ENCODE measurements at regions not wholly inside any gene's neighbourhood (a gene's known extent, or its start where the extent isn't known, plus 50 kb on each side); places are given as distances from the start of the nearest gene placed in this dataset.

DNA sequence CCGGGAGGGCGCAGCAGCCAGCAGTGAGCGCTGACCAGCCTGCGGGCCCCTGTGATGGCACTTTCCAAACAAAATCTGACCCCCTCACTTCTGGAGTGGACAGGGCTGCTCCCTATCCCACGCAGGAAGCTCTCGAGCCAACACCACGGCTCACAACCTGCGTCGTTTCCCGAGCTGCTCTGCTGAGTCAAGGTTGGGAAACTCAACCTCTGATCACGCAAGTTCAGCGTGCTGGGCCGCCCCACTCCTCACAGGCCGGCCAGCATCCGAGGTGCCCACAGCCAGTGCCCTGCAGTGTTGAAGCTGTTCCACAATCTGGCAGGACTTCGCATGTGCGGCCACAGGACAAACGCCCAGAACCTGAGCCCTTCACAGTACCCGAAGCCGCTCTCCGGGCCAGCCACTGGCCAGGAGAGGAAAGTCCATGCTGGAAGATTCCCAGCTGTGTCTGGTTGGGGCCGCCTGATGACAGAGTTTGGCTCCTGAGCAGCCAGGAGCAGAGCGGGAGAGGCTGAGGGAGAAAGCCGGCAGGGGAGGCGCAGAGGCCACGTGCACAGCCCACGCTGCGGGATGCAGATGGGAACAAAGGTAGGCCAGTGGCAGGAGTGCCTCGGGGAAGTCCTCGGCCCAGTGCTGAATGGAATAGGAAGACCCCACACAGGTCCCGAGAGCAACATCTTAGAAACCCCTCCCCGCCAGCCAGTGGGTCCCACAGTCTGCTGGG is 263.3 kb upstream of the TCERG1L start:
- H3K36me3 Mint-ChIP-seq: no peaks in the 10 kb centered on the region
- Histone ChIP-seq H3K4me1 (ENCODE audit: control insufficient read depth, insufficient read depth, low read length) (no peaks in the 10 kb centered on the region), H3K27me3 (ENCODE audit: control insufficient read depth, insufficient read depth, low read length) (no peaks in the 10 kb centered on the region), H3K36me3 (ENCODE audit: control insufficient read depth, insufficient read depth, low read length) (no peaks in the 10 kb centered on the region), H3K4me3 (ENCODE audit: low read length) (no peak overlapping the region), H3K9me3 (ENCODE audit: control insufficient read depth, insufficient read depth, low read length) (no peaks in the 10 kb centered on the region), H3K27ac (ENCODE audit: low read length) (no peak overlapping the region)
- no peaks in the 10 kb centered on the region for H3K27me3 Mint-ChIP-seq (ENCODE audit: low read depth in 2 of 2)
- H3K27ac Mint-ChIP-seq: no peak overlapping the region
- no peaks in the 10 kb centered on the region for H3K9me3 Mint-ChIP-seq
- H3K4me3 Mint-ChIP-seq: no peak overlapping the region
- no peaks in the 10 kb centered on the region for H3K4me1 Mint-ChIP-seq
- intact Hi-C loops (cut with micrococcal nuclease): no loop called here
- no peak for ATAC-seq
- TF ChIP-seq, protein P1, sequence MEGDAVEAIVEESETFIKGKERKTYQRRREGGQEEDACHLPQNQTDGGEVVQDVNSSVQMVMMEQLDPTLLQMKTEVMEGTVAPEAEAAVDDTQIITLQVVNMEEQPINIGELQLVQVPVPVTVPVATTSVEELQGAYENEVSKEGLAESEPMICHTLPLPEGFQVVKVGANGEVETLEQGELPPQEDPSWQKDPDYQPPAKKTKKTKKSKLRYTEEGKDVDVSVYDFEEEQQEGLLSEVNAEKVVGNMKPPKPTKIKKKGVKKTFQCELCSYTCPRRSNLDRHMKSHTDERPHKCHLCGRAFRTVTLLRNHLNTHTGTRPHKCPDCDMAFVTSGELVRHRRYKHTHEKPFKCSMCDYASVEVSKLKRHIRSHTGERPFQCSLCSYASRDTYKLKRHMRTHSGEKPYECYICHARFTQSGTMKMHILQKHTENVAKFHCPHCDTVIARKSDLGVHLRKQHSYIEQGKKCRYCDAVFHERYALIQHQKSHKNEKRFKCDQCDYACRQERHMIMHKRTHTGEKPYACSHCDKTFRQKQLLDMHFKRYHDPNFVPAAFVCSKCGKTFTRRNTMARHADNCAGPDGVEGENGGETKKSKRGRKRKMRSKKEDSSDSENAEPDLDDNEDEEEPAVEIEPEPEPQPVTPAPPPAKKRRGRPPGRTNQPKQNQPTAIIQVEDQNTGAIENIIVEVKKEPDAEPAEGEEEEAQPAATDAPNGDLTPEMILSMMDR (IDR thresholded peaks at IDR 0.05): no peak
- 91% methylated on average over 32 of the region's 32 CpGs for WGBS (ENCODE audit: insufficient coverage)
- no peak for DNase-seq

DNA sequence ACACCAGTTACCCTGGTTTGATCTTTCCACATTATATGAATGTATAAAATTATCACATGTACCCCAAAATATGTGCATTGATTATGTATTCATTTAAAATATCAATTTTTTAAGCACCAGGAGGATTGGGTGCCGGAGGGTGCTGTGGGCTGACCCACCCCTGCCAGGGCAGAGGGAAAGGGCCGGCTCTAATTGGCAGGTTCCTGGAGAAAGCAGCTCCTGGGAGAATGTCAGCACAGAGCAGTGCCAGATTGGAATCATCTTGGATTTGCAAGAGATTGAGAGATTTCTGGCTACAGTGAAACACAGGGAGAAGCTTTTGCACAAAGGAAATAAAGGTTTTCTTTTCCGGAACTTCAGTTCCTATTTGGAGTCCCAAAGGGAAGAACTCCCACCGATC is 264.4 kb upstream of the TCERG1L start:
- H3K27me3 ChIP-seq (ENCODE audit: control insufficient read depth, insufficient read depth, low read length): no peaks in the 10 kb centered on the region
- 93% methylated on average over 4 of the region's 4 CpGs for WGBS (ENCODE audit: insufficient coverage)
- H3K27me3 Mint-ChIP-seq (ENCODE audit: low read depth in 2 of 2): no peaks in the 10 kb centered on the region
- no peaks in the 10 kb centered on the region for H3K36me3 Mint-ChIP-seq
- no peaks in the 10 kb centered on the region for H3K9me3 Mint-ChIP-seq
- H3K9me3 ChIP-seq (ENCODE audit: control insufficient read depth, insufficient read depth, low read length): no peaks in the 10 kb centered on the region
- no peak overlapping the region for H3K4me3 Mint-ChIP-seq
- no peaks in the 10 kb centered on the region for H3K4me1 Mint-ChIP-seq
- no peak overlapping the region for H3K4me3 ChIP-seq (ENCODE audit: low read length)
- TF ChIP-seq, protein P1 (IDR thresholded peaks at IDR 0.05): no peak
- DNase-seq (no peak), ATAC-seq (no peak)
- no peaks in the 10 kb centered on the region for H3K4me1 ChIP-seq (ENCODE audit: control insufficient read depth, insufficient read depth, low read length)
- no peak overlapping the region for H3K27ac ChIP-seq (ENCODE audit: low read length)
- H3K36me3 ChIP-seq (ENCODE audit: control insufficient read depth, insufficient read depth, low read length): no peaks in the 10 kb centered on the region
- no peak overlapping the region for H3K27ac Mint-ChIP-seq
- intact Hi-C loops (cut with micrococcal nuclease): no loop called here

DNA sequence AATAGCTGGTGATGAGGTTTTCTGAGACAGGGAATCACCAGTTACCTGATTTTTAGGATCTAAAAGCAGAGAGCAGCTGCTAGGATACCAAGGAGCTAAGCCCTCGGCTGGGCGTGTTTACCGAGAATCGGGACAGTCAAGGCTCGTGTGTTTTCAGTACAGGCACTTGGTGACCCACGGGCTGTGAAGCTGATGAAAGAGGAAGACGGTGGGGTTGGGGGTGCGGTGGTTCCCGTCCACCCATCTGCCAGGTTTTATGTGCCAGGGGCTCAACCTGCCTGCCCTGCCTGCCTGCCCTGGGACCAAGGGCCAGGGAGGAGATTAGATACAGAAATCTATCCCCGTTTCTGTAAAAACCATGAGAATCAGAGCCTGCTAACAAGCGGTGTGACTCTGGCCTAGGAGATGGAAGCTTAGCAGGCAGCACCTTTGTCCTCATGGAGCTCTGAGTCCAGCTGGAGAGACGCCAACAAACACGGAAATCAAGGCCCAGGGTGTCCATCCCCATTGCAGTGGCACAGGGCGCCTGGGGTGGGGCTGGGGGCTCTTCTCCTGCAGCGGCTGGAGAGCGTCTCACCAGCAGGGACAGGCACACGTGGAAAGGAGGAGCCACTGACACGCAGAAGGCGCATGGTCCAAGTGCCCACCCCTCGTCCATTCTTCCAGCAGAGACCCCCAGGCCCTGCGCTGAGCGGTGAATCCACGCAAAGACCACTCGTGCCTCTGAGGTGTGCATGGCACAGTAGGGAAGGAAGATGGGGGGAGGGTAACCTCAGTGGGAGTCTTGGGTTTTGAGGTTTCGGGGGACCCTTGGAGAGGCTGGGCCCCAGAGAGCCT is 265.0 kb upstream of the TCERG1L start:
- H3K27me3 Mint-ChIP-seq (ENCODE audit: low read depth in 2 of 2): no peaks in the 10 kb centered on the region
- 81% methylated on average over 25 of the region's 25 CpGs for WGBS (ENCODE audit: insufficient coverage)
- TF ChIP-seq, protein P1 (IDR thresholded peaks at IDR 0.05): no peak

More for the DNA sequence above, 265.0 kb upstream of the TCERG1L start:
- DNase-seq (no peak), ATAC-seq (no peak)
- H3K36me3 Mint-ChIP-seq: no peaks in the 10 kb centered on the region
- no peaks in the 10 kb centered on the region for H3K9me3 ChIP-seq (ENCODE audit: control insufficient read depth, insufficient read depth, low read length)
- H3K9me3 Mint-ChIP-seq: no peaks in the 10 kb centered on the region
- no peaks in the 10 kb centered on the region for H3K36me3 ChIP-seq (ENCODE audit: control insufficient read depth, insufficient read depth, low read length)
- intact Hi-C loops (cut with micrococcal nuclease): no loop called here
- no peaks in the 10 kb centered on the region for H3K4me1 Mint-ChIP-seq
- no peaks in the 10 kb centered on the region for H3K27me3 ChIP-seq (ENCODE audit: control insufficient read depth, insufficient read depth, low read length)
- no peak overlapping the region for H3K27ac ChIP-seq (ENCODE audit: low read length)
- no peak overlapping the region for H3K4me3 Mint-ChIP-seq
- no peak overlapping the region for H3K4me3 ChIP-seq (ENCODE audit: low read length)
- no peaks in the 10 kb centered on the region for H3K4me1 ChIP-seq (ENCODE audit: control insufficient read depth, insufficient read depth, low read length)
- H3K27ac Mint-ChIP-seq: no peak overlapping the region

Data from natural killer cell (primary cell).